Panc1 (cell line): ENCODE measurements at regions not wholly inside any gene's neighbourhood (a gene's known extent, or its start where the extent isn't known, plus 50 kb on each side); places are given as distances from the start of the nearest gene placed in this dataset.

ENCODE experiments used
- ATAC-seq: fragments of 200-7000 bp; cut with Tn5 transposase; 2 replicates; pipeline ENCODE4 v1.9.1; 2020; ENCODE audit warnings: mild to moderate bottlenecking, moderate library complexity
- BruUV-seq: library from RNA; stranded (reverse); fragments of 400-500 nt; replicated peaks from 2 replicates; lab custom pipeline; 2021; lab: Mats Ljungman, UMichigan
- CTCF ChIA-PET: fragments of 300-600 bp; sonication (Branson Sonifier 250); formaldehyde crosslinking; loops from one replicate; lab custom pipeline; 2022; ENCODE audit warnings: antibody characterized with exemption; lab: Charles Lee
- POLR2A ChIA-PET: fragments of 300-600 bp; sonication (Branson Sonifier 250); formaldehyde crosslinking; loops from one replicate; lab custom pipeline; 2022; ENCODE audit warnings: antibody characterized with exemption; lab: Charles Lee
- DNase-seq: peaks from one replicate; pipeline ENCODE4 v3.0.0-alpha.2; 2010; ENCODE audit warnings: low read depth, low spot score
- H3K27ac ChIP-seq: 2 replicates; pipeline ENCODE4 v1.5.1; 2011; ENCODE audit warnings: mild to moderate bottlenecking, low read length, inconsistent platforms
- H3K27me3 ChIP-seq: fragments of 200-500 bp; sonication (Bioruptor generic); 2 replicates; pipeline ENCODE4 v1.6.0; 2014; ENCODE audit warnings: low read length, inconsistent platforms; ENCODE audit not compliant: control insufficient read depth, insufficient read depth
- H3K36me3 ChIP-seq: fragments of 200-500 bp; sonication (Bioruptor generic); 2 replicates; pipeline ENCODE4 v1.5.1; 2014; ENCODE audit warnings: inconsistent platforms, mild to moderate bottlenecking, low read length, moderate library complexity; ENCODE audit not compliant: control insufficient read depth, insufficient read depth
- H3K4me1 ChIP-seq: 2 replicates; pipeline ENCODE4 v1.5.1; 2011; ENCODE audit warnings: inconsistent platforms, mild to moderate bottlenecking, low read length, moderate library complexity; ENCODE audit not compliant: control insufficient read depth, insufficient read depth
- H3K4me3 ChIP-seq, 2 experiments: 2 replicates each; pipeline ENCODE4 v1.5.1; 2011 to 2012; ENCODE audit warnings: low read depth in 2 of 2, low read length in 2 of 2, mild to moderate bottlenecking in 2 of 2, inconsistent platforms in 1 of 2, moderate library complexity in 1 of 2
- H3K9me3 ChIP-seq: fragments of 200-500 bp; sonication (Bioruptor generic); 2 replicates; pipeline ENCODE4 v1.5.1; 2014; ENCODE audit warnings: low read depth, mild to moderate bottlenecking, inconsistent platforms, low read length, moderate library complexity; ENCODE audit not compliant: control insufficient read depth, insufficient read depth
- POLR2AphosphoS5 ChIP-seq: IDR thresholded peaks from 2 replicates; pipeline ENCODE4 v1.6.1; 2012; ENCODE audit warnings: mild to moderate bottlenecking, low read depth, low read length, moderate library complexity
- SIN3A ChIP-seq: IDR thresholded peaks from 2 replicates; pipeline ENCODE4 v1.6.1; 2012; ENCODE audit warnings: low read depth, mild to moderate bottlenecking, low read length, moderate library complexity, borderline replicate concordance; ENCODE audit not compliant: insufficient read depth
- TCF7L2 ChIP-seq: IDR thresholded peaks from 2 replicates; pipeline ENCODE4 v1.6.1; 2011; ENCODE audit warnings: mild to moderate bottlenecking, low read depth, low read length, inconsistent platforms
- in situ Hi-C: cut with HindIII; loops from 2 replicates; pipeline ENCODE4 v1.10.0; 2016; ENCODE audit warnings: low sequenced_read_pairs, low pct_unique_long_range_greater_than_20kb
- intact Hi-C: fragments of 100-400 bp; cut with micrococcal nuclease; formaldehyde crosslinking; loops from one replicate; pipeline ENCODE4 v1.10.0; 2022; ENCODE audit not compliant: unreplicated experiment
- TF ChIP-seq, protein P1 (sequence below), 2 experiments: IDR thresholded peaks; 2 replicates each; pipeline ENCODE4 v1.6.1; 2011 to 2012; ENCODE audit warnings: low read depth in 2 of 2, control low read depth in 1 of 2, low read length in 1 of 2, mild to moderate bottlenecking in 1 of 2, moderate library complexity in 1 of 2; ENCODE audit not compliant: insufficient read depth in 1 of 2
- TF ChIP-seq, protein P2 (sequence below): fragments of 450-650 bp; IDR thresholded peaks from 2 replicates; pipeline ENCODE4 v1.5.1; 2017; ENCODE audit warnings: mild to moderate bottlenecking

- no TSS peak for BruUV-seq
- DNase-seq (no peak), ATAC-seq (no peak)
- ChIA-PET CTCF (interaction anchor here (0.5 to 1.4 kb wide), 16 partner anchors 8 to 632 kb away, joined by 3 to 8 read pairs (median 4); no protein-coding TSS in a partner anchor), POLR2A (interaction anchor here (0.7 to 1.0 kb wide), 2 partner anchors 22 to 63 kb away, joined by 3 read pairs; no protein-coding TSS in a partner anchor)
- intact Hi-C loops (loop anchor here (5.0 to 10.0 kb wide), 2 partner anchors 65 to 97 kb away; no protein-coding TSS in a partner anchor), in situ Hi-C loops (no loop called here)
- TF ChIP-seq, protein P1, sequence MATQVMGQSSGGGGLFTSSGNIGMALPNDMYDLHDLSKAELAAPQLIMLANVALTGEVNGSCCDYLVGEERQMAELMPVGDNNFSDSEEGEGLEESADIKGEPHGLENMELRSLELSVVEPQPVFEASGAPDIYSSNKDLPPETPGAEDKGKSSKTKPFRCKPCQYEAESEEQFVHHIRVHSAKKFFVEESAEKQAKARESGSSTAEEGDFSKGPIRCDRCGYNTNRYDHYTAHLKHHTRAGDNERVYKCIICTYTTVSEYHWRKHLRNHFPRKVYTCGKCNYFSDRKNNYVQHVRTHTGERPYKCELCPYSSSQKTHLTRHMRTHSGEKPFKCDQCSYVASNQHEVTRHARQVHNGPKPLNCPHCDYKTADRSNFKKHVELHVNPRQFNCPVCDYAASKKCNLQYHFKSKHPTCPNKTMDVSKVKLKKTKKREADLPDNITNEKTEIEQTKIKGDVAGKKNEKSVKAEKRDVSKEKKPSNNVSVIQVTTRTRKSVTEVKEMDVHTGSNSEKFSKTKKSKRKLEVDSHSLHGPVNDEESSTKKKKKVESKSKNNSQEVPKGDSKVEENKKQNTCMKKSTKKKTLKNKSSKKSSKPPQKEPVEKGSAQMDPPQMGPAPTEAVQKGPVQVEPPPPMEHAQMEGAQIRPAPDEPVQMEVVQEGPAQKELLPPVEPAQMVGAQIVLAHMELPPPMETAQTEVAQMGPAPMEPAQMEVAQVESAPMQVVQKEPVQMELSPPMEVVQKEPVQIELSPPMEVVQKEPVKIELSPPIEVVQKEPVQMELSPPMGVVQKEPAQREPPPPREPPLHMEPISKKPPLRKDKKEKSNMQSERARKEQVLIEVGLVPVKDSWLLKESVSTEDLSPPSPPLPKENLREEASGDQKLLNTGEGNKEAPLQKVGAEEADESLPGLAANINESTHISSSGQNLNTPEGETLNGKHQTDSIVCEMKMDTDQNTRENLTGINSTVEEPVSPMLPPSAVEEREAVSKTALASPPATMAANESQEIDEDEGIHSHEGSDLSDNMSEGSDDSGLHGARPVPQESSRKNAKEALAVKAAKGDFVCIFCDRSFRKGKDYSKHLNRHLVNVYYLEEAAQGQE (IDR thresholded peaks at IDR 0.05; ENCODE audit: insufficient read depth in 1 of 2, low read depth in 2 of 2, low read length in 1 of 2): no peak
- TF ChIP-seq POLR2AphosphoS5: no peak
- no peak for TF ChIP-seq TCF7L2
- TF ChIP-seq SIN3A: no peak
- TF ChIP-seq, protein P2, sequence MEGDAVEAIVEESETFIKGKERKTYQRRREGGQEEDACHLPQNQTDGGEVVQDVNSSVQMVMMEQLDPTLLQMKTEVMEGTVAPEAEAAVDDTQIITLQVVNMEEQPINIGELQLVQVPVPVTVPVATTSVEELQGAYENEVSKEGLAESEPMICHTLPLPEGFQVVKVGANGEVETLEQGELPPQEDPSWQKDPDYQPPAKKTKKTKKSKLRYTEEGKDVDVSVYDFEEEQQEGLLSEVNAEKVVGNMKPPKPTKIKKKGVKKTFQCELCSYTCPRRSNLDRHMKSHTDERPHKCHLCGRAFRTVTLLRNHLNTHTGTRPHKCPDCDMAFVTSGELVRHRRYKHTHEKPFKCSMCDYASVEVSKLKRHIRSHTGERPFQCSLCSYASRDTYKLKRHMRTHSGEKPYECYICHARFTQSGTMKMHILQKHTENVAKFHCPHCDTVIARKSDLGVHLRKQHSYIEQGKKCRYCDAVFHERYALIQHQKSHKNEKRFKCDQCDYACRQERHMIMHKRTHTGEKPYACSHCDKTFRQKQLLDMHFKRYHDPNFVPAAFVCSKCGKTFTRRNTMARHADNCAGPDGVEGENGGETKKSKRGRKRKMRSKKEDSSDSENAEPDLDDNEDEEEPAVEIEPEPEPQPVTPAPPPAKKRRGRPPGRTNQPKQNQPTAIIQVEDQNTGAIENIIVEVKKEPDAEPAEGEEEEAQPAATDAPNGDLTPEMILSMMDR: no peak
- no peaks in the 10 kb centered on the region for H3K27me3 ChIP-seq
- H3K4me1 ChIP-seq: peaks cover 77% of the 10 kb centered on the region
- H3K9me3 ChIP-seq: no peaks in the 10 kb centered on the region
- H3K4me3 ChIP-seq: no peak overlapping the region
- H3K27ac ChIP-seq: peak overlapping the region; percentile 72
- no peaks in the 10 kb centered on the region for H3K36me3 ChIP-seq
These were observed 288.7 kb downstream of the SEC14L1 start for GRCh38 chr17:77429369-77429968.

DNA sequence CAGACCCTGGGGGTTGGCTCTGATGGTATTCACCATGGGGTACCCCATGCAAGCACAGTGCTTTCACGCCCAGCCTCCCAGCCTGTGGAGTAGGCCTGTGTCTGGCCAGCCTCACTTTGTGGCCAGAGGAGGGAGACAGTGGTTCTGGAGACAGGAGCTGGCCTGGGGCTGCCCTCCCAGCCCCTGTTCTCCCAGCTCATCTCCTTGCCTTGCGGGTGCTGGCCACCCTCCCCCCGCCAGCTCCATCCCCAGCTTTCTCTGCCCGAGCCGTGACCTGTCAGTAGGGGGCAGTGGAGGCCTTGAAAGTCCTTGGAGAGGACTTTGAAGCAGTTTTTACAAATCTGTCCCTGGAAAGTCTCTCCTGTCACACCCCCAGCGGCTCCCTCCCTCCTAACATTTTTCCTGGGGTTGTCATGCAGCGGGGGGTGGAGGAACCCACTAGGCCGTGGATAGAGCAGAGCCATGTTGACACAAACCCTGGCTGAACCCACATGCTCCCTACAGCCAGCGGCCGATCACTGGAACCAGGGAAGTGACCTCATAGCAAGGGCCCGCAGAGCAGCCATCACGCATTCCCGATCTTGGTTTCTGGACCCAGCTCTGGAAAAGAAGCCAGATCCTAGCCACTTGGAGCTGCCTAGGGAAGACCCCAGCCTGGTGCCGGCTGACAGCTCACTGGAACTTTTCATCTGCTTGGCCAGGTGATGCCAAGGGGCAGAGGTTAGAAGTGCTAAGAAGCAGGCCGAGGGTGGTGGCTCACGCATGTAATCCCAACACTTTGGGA lies 289.4 kb downstream of the SEC14L1 start:
- ChIA-PET POLR2A (interaction anchor here (0.7 to 1.0 kb wide), 2 partner anchors 22 to 63 kb away, joined by 3 read pairs; no protein-coding TSS in a partner anchor), CTCF (interaction anchor here (0.5 to 1.4 kb wide), 16 partner anchors 9 to 632 kb away, joined by 3 to 8 read pairs (median 4); no protein-coding TSS in a partner anchor)
- intact Hi-C loops: loop anchor here (5.0 to 10.0 kb wide), 2 partner anchors 65 to 98 kb away; no protein-coding TSS in a partner anchor
- BruUV-seq: no TSS peak
- Histone ChIP-seq H3K4me1 (peaks cover 72% of the 10 kb centered on the region), H3K27me3 (no peaks in the 10 kb centered on the region), H3K9me3 (no peaks in the 10 kb centered on the region), H3K4me3 (no peak overlapping the region), H3K27ac (peak overlapping the region; percentile 72), H3K36me3 (no peaks in the 10 kb centered on the region)
- TF ChIP-seq SIN3A (no peak), TCF7L2 (0 out of 2 replicates have a peak, but pooled peaks have one; percentile 18), POLR2AphosphoS5 (peak; percentile 46; the same call in 1 of the 2 replicates)
- TF ChIP-seq, protein P2: peak; percentile 93; the same call in 1 of the 2 replicates
- TF ChIP-seq, protein P1 (IDR thresholded peaks at IDR 0.05; ENCODE audit: insufficient read depth in 1 of 2, low read depth in 2 of 2, low read length in 1 of 2): no peak
- DNase-seq: no peak
- peak; percentile 59 for ATAC-seq
- in situ Hi-C loops: no loop called here
